HCT116 (cell line): ENCODE measurements at regions not wholly inside any gene's neighbourhood (a gene's known extent, or its start where the extent isn't known, plus 50 kb on each side); places are given as distances from the start of the nearest gene placed in this dataset.

Experiments used
- ATAC-seq: fragments of 200-7000 bp; cut with Tn5 transposase; 2 replicates; pipeline ENCODE4 v1.9.1; 2020; ENCODE audit warnings: mild to moderate bottlenecking, moderate library complexity
- BruUV-seq: library from RNA; stranded (reverse); fragments of 400-500 nt; replicated peaks from 2 replicates; lab custom pipeline; 2021; lab: Mats Ljungman, UMichigan
- CTCF ChIA-PET: fragments of 300-600 bp; sonication (Branson Sonifier 250); formaldehyde crosslinking; loops from one replicate; lab custom pipeline; 2021; ENCODE audit warnings: antibody characterized with exemption; lab: Charles Lee
- POLR2A ChIA-PET: fragments of 300-600, 350-600 bp; sonication (Branson Sonifier 250); formaldehyde crosslinking; loops from one replicate; lab custom pipeline; 2021; ENCODE audit warnings: antibody characterized with exemption; lab: Charles Lee
- RAD21 ChIA-PET, 2 experiments: fragments of 300-600 bp; sonication (Branson Sonifier 250); formaldehyde crosslinking; loops; one replicate each; lab custom pipeline; 2023; ENCODE audit warnings: low total read pairs in 2 of 2; ENCODE audit not compliant: uncharacterized antibody in 2 of 2, unreplicated experiment in 2 of 2, low non-redundant PET in 1 of 2; lab: Charles Lee
- DNase-seq: peaks from one replicate; pipeline ENCODE4 v3.0.0-alpha.2; 2010; ENCODE audit warnings: low read depth, low spot score
- H2AFZ ChIP-seq: fragments of 200-600 bp; shearing (Covaris generic), sonication (generic); 2 replicates; pipeline ENCODE4 v1.6.1; 2017; ENCODE audit warnings: low read depth, mixed run types, mixed read lengths, antibody characterized with exemption, low read length; ENCODE audit not compliant: poor library complexity, severe bottlenecking
- H3K27ac ChIP-seq: 2 replicates; pipeline ENCODE4 v1.5.1; 2012; ENCODE audit warnings: low read depth, low read length
- H3K27me3 ChIP-seq: fragments of 200-600 bp; sonication (generic); 2 replicates; pipeline ENCODE4 v1.6.1; 2016; ENCODE audit warnings: mixed run types, low read length, mixed read lengths; ENCODE audit not compliant: insufficient read depth
- H3K36me3 ChIP-seq, 2 experiments: fragments of 200-500 bp in 1 of 2; fragments of 200-600 bp in 1 of 2; sonication (Bioruptor generic) in 1 of 2; sonication (generic) in 1 of 2; 2 replicates each; pipeline versions ENCODE4 v1.5.1 to v1.6.1; 2014 to 2016; ENCODE audit warnings: low read length in 2 of 2, inconsistent platforms in 1 of 2, mixed read lengths in 1 of 2, mixed run types in 1 of 2; ENCODE audit not compliant: insufficient read depth in 2 of 2, control insufficient read depth in 1 of 2
- H3K4me1 ChIP-seq, 2 experiments: fragments of 200-600 bp in 1 of 2; sonication (generic) in 1 of 2; 2 replicates each; pipeline versions ENCODE4 v1.5.1 to v1.6.1; 2012 to 2017; ENCODE audit warnings: low read length in 2 of 2, inconsistent platforms in 1 of 2, mild to moderate bottlenecking in 1 of 2, mixed read lengths in 1 of 2, mixed run types in 1 of 2, moderate library complexity in 1 of 2; ENCODE audit not compliant: insufficient read depth in 2 of 2, control insufficient read depth in 1 of 2
- H3K4me2 ChIP-seq: fragments of 200-600 bp; sonication (generic); 2 replicates; pipeline ENCODE4 v1.6.1; 2017; ENCODE audit warnings: mixed run types, low read length, mixed read lengths
- H3K4me3 ChIP-seq, 2 experiments: fragments of 200-600 bp in 1 of 2; sonication (generic) in 1 of 2; replicated peaks in 1 of 2; 2 replicates each; pipeline ENCODE4 v1.5.1; 2011 to 2016; ENCODE audit warnings: low read length in 2 of 2, control low read depth in 1 of 2, low read depth in 1 of 2, mild to moderate bottlenecking in 1 of 2, mixed read lengths in 1 of 2, mixed run types in 1 of 2
- H3K79me2 ChIP-seq: fragments of 200-600 bp; sonication (generic); 2 replicates; pipeline ENCODE4 v1.6.1; 2017; ENCODE audit warnings: mild to moderate bottlenecking, mixed run types, low read length, moderate library complexity, mixed read lengths; ENCODE audit not compliant: insufficient read depth
- H3K9ac ChIP-seq: fragments of 200-600 bp; sonication (generic); 2 replicates; pipeline ENCODE4 v1.6.1; 2016; ENCODE audit warnings: low read length, mixed read lengths
- H3K9me2 ChIP-seq: fragments of 200-600 bp; sonication (generic), shearing (Covaris generic); 2 replicates; pipeline ENCODE4 v1.6.1; 2017; ENCODE audit warnings: mixed run types, mild to moderate bottlenecking, moderate library complexity; ENCODE audit not compliant: insufficient read depth
- H3K9me3 ChIP-seq, 2 experiments: fragments of 200-500 bp in 1 of 2; fragments of 200-600 bp in 1 of 2; sonication (Bioruptor generic) in 1 of 2; sonication (generic) in 1 of 2; 2 replicates each; pipeline ENCODE4 v1.6.1; 2014 to 2017; ENCODE audit warnings: low read length in 2 of 2, mixed read lengths in 2 of 2, inconsistent platforms in 1 of 2, low read depth in 1 of 2, mild to moderate bottlenecking in 1 of 2, mixed run types in 1 of 2, moderate library complexity in 1 of 2; ENCODE audit not compliant: control insufficient read depth in 1 of 2, insufficient read depth in 1 of 2
- H4K20me1 ChIP-seq: fragments of 200-600 bp; sonication (generic), shearing (Covaris generic); 2 replicates; pipeline ENCODE4 v1.6.1; 2017; ENCODE audit warnings: mixed run types, mild to moderate bottlenecking, moderate library complexity; ENCODE audit not compliant: insufficient read depth
- ATF3 ChIP-seq: IDR thresholded peaks from 2 replicates; pipeline ENCODE4 v1.6.1; 2012
- CBX3 ChIP-seq: IDR thresholded peaks from 2 replicates; pipeline ENCODE4 v1.6.1; 2012; ENCODE audit warnings: low read depth
- ELF1 ChIP-seq: IDR thresholded peaks from 2 replicates; pipeline ENCODE4 v1.6.1; 2012; ENCODE audit warnings: low read depth, borderline replicate concordance
- EZH2phosphoT487 ChIP-seq: fragments of 200-600 bp; IDR thresholded peaks from 2 replicates; pipeline ENCODE4 v1.6.1; 2018; ENCODE audit warnings: antibody characterized with exemption, borderline replicate concordance
- FOSL1 ChIP-seq: IDR thresholded peaks from 2 replicates; pipeline ENCODE4 v1.6.1; 2012; ENCODE audit warnings: low read depth
- POLR2A ChIP-seq: IDR thresholded peaks from 2 replicates; pipeline ENCODE4 v1.7.0; 2011; ENCODE audit warnings: borderline replicate concordance; ENCODE audit not compliant: insufficient read depth, insufficient read length; ENCODE audit errors: extremely low read depth
- RAD21 ChIP-seq: IDR thresholded peaks from 2 replicates; pipeline ENCODE4 v1.6.1; 2012; ENCODE audit warnings: low read depth, mild to moderate bottlenecking
- REST ChIP-seq: IDR thresholded peaks from 2 replicates; pipeline ENCODE4 v1.6.1; 2012; ENCODE audit warnings: low read depth
- SP1 ChIP-seq: IDR thresholded peaks from 2 replicates; pipeline ENCODE4 v1.6.1; 2012; ENCODE audit warnings: low read depth
- ZFX ChIP-seq: fragments of 450-650 bp; IDR thresholded peaks from 2 replicates; pipeline ENCODE4 v1.6.1; 2017
- ZNF274 ChIP-seq: fragments of 200-500 bp; sonication (Bioruptor generic); IDR thresholded peaks from 2 replicates; pipeline ENCODE4 v1.6.1; 2014; ENCODE audit warnings: mild to moderate bottlenecking, low read depth, low read length, inconsistent platforms
- intact Hi-C: fragments of 100-400 bp; cut with micrococcal nuclease; formaldehyde crosslinking; loops from 2 replicates; pipeline ENCODE4 v1.10.0; 2022
- TF ChIP-seq, protein P1 (sequence below): IDR thresholded peaks from 2 replicates; pipeline ENCODE4 v1.6.1; 2011; ENCODE audit warnings: mild to moderate bottlenecking, low read length, moderate library complexity; ENCODE audit not compliant: insufficient replicate concordance; ENCODE audit errors: extremely low read depth

GRCh38 chr4:62168681-62169080 is 968.6 kb downstream of the ADGRL3 start:
- Histone ChIP-seq H3K79me2 (no peaks in the 10 kb centered on the region), H3K36me3 (no peaks in the 10 kb centered on the region), H3K4me3 (no peak overlapping the region), H3K27ac (no peak overlapping the region), H4K20me1 (no peaks in the 10 kb centered on the region), H3K9me2 (no peaks in the 10 kb centered on the region), H3K9ac (no peak overlapping the region), H3K4me1 (no peaks in the 10 kb centered on the region), H3K4me2 (no peak overlapping the region), H2AFZ (no peak overlapping the region), H3K9me3 (peaks cover 5 to 11% of the 10 kb centered on the region in 2 experiments; a peak in 3 of 4 replicates), H3K27me3 (no peaks in the 10 kb centered on the region)
- no peak for TF ChIP-seq FOSL1
- no peak for TF ChIP-seq ELF1
- TF ChIP-seq REST, result no peak
- no peak for TF ChIP-seq POLR2A
- TF ChIP-seq CBX3, result no peak
- TF ChIP-seq ZFX, result no peak
- TF ChIP-seq ZNF274, result no peak
- TF ChIP-seq EZH2phosphoT487, result no peak
- TF ChIP-seq SP1, result no peak
- TF ChIP-seq RAD21, result no peak
- TF ChIP-seq, protein P1, sequence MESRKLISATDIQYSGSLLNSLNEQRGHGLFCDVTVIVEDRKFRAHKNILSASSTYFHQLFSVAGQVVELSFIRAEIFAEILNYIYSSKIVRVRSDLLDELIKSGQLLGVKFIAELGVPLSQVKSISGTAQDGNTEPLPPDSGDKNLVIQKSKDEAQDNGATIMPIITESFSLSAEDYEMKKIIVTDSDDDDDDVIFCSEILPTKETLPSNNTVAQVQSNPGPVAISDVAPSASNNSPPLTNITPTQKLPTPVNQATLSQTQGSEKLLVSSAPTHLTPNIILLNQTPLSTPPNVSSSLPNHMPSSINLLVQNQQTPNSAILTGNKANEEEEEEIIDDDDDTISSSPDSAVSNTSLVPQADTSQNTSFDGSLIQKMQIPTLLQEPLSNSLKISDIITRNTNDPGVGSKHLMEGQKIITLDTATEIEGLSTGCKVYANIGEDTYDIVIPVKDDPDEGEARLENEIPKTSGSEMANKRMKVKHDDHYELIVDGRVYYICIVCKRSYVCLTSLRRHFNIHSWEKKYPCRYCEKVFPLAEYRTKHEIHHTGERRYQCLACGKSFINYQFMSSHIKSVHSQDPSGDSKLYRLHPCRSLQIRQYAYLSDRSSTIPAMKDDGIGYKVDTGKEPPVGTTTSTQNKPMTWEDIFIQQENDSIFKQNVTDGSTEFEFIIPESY, result no peak
- TF ChIP-seq ATF3, result no peak
- no peak for ATAC-seq
- intact Hi-C loops, result no loop called here
- BruUV-seq, result no TSS peak
- POLR2A ChIA-PET, result no interaction called here
- CTCF ChIA-PET, result no interaction called here
- no peak for DNase-seq
- RAD21 ChIA-PET, result no interaction called here
